ENCODE measurements at regions not wholly inside any gene's neighbourhood (a gene's known extent, or its start where the extent isn't known, plus 50 kb on each side); places are given as distances from the start of the nearest gene placed in this dataset.
"Not testable (repeated sequence)": the region's sequence is repeated elsewhere in the genome, so short reads cannot be mapped to it uniquely, and the experiment has no call there.

DNA sequence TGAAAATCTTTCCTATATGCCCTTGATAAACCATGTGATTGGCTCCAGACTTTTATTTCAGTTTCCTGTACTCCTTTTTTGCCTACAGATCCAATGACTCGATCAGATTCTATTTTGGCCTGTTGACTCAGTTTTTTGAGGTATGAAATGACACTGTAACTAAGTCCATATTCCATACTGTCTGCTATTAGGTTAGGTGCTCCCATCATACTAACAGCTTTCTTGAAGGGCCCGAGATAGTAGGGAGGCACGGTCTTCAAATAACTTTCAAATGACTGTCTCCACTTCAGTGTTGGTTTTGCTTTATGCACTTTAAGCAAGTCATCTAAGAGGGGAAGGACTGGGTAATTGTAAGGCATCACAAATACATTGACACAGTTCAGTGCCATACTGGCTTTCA is 295.4 kb upstream of the DAB2 start:
- no peak for DNase-seq

- no peak for DNase-seq
Measured at GRCh38 chr5:39717176-39717897, 292.6 kb upstream of the DAB2 start.

DNA sequence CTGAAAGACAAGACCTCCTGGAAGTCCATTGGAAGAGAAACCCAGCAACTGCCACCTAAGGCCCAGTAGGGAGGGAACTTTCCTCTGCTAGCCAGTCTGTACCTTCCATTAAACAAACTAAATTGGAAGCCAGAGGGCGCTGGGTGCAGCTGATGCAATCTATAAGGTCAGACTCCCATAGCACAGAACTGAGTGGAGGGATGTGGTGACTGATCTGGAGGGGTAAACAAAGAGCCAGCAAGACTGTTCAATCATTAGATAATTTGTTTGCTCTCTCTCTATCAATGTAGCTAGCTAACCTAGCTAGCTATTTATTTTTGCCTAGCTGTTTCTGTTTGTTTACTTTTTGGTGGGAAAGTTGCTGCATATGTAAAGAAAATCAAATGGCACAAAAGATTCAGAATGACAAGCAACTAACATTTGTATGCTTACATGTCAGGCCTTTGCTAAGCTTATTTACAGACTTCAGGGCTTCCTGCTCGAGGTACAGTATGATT is 291.8 kb upstream of the DAB2 start:
- peak; percentile 24 to 30 for DNase-seq

DNA sequence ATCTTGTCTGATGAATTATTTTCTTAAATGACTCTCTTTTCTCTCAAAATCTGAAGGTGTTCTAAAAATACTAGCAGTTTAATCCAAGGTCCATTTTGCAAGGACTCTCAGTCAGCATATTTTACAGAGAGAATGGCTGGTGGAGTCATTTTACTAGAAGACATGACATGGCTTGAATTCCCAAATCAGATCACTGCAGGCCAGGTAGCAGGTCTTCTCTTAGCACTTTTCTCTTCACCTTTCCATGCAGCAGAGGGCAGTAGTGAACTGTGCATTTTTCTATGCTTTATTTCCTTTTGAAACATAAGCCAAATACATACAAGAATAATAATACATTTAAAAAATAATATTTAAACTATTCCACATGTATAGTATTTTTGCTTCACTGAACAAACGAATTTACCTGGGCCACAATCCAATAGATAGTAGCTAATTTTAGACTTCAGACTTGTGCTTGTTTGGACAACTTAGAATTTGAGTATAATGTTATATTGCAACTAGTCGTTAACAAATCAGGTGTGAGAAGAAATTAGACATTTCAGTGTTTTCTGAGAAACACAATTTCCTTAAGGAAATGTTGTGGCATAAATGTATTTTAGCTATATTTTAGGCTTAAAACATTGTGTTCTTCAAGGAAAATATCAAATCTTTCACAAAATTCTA is 289.4 kb upstream of the DAB2 start:
- DNase-seq, result peak; percentile 9 to 42

DNA sequence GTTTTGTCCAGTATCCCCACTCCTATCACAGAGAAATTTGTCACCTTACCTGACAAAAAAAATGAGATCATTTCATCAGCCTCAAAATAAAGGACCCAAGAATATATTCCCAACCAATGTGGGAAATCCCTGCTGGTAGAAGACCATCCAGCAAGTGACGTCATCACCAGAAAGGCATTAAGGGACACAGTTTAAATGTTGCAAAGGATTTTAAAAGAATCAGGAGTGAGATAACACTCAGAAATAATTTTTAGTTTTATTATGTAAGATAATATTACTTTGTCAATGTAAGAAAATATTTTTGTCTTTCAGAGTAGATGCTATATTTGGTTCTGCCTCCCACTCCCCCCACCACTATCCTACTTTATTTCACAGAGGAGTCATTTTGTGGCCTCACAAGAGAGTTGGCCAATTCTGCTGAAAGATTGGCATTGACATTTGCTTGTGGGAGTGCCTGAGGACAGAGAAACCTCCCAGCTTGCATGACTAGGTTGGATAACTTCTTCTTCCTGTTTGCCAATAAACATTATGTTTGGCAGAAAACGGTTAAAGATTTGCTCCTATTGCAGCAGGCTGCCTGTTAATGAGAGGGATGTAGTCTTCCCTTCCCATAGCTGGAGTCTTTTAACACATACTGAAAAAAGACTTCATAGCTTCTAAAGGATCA is 288.6 kb upstream of the DAB2 start:
- no peak for DNase-seq

GRCh38 chr5:39712316-39713249 is 287.8 kb upstream of the DAB2 start:
- DNase-seq, result no peak

DNA sequence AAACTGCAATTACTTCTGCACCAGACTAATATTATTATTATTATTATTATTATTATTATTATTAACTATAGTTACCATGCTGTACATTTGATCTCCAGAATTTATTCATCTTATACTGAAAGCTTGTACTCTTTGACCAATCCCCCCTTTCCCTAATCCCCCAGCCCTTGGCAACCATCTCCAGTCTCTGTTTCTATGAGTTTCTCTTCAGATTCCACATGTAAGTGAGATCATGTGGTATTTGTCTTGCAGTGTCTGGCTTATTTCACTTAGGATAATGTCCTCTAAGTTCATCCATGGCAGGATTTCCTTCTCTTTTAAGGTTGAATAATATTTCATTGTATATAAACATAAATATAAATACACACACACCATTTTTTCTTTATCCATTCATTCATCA is 287.0 kb upstream of the DAB2 start:
- no peak for DNase-seq

GRCh38 chr5:39709032-39709431 is 284.3 kb upstream of the DAB2 start:
- DNase-seq, result no peak

- DNase-seq, result no peak
Measured at GRCh38 chr5:39702928-39703327, 278.1 kb upstream of the DAB2 start.

GRCh38 chr5:39700523-39700922 is 275.7 kb upstream of the DAB2 start:
- DNase-seq, result no peak

- DNase-seq, result no peak
Measured at GRCh38 chr5:39698838-39699560, 274.2 kb upstream of the DAB2 start.

- no peak for DNase-seq
Measured at GRCh38 chr5:39697881-39698280, 273.1 kb upstream of the DAB2 start.

DNA sequence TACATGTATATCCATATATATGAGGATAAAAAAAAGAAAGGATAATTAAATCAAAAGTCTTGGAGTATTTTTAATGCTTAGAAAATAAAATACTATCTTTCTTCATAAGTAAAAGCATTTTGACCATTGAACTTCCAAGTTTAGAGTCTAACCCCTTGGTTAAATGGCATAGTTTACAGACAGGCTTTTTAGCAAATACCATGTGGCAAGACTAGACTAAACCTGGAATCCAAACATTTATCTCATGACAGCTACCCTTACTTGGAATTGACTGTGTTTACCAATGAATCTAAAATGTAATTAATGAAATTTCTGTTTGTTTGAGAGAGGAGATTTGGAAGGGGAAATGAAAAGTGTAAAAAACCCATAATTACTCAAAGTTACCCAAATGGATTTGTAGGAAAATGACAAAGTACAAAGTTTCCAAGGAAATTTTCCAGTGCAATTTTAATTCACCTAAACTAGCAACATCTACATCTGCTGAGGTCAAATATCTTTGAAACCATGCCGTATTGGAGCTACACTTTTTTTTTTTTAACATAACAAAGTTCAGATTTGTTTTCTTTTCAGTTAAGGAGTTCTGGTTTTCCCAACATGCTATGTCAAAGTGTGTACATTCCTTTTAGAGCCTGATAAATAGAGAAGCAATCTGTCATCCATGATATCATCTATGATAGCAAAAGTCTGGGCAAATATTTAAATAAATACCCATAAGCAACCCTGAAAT is 272.1 kb upstream of the DAB2 start:
- no peak for DNase-seq

- no peak for DNase-seq
Measured at GRCh38 chr5:39691993-39692392, 267.2 kb upstream of the DAB2 start.

- no peak for DNase-seq
Measured at GRCh38 chr5:39691136-39691535, 266.4 kb upstream of the DAB2 start.

DNA sequence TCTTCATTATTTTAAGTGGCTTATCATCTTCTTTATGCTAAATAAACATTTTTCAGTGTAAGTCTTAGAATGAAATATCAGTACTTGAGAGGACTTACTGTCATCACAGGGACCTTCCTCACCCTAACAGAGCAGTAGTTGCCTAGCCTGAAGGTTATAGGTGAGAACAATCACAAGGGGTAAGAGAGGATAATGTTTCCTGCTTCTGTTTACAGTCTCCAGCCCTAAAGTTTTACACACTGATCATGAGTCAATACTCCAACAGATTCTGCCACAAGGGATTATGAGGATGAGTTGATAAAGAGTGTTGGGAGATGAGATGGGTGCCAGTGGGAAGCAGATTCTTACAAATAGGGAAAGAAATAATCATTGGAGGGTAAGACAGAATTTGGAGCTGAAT is 265.1 kb upstream of the DAB2 start:
- no peak for DNase-seq

- DNase-seq, result not testable (repeated sequence)
Measured at GRCh38 chr5:39687924-39688323, 263.1 kb upstream of the DAB2 start.

DNA sequence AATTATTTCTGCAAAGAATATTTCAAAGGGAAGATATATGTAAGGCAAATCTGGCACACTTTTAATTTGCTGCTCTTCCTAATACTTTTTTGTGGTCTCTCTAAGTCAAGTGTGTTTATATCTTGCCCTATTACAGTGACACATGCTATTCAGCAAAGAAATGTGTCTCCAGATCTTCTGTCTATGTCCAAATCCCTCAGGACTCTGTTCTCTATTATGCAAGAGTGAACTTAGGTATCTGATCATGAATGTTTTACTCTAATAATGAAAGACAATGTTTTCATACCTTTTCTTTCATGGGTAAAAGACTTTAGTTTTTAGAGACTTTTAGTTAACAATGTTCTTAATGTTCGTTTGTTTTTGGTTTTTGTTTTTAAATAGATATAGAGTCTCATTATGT is 255.4 kb upstream of the DAB2 start:
- DNase-seq, result no peak

- DNase-seq, result no peak
Measured at GRCh38 chr5:39678534-39678933, 253.8 kb upstream of the DAB2 start.

GRCh38 chr5:39675676-39676075 is 250.9 kb upstream of the DAB2 start:
- no peak for DNase-seq
